SU-DHL-6 (cell line): ENCODE measurements at regions not wholly inside any gene's neighbourhood (a gene's known extent, or its start where the extent isn't known, plus 50 kb on each side); places are given as distances from the start of the nearest gene placed in this dataset.

Experiments
- CTCF ChIP-seq: fragments of 200-600 bp; sonication (generic); IDR thresholded peaks from one replicate; pipeline ENCODE4 v1.5.1; 2017; ENCODE audit warnings: antibody characterized with exemption, mild to moderate bottlenecking, low read length, moderate library complexity; ENCODE audit not compliant: insufficient read depth, poor library complexity, severe bottlenecking
- EZH2phosphoT487 ChIP-seq: fragments of 200-600 bp; sonication (generic), shearing (Covaris generic); conservative IDR thresholded peaks from 2 replicates; pipeline ENCODE4 v1.6.1; 2018; ENCODE audit warnings: mild to moderate bottlenecking, antibody characterized with exemption, low read length, moderate library complexity, mixed read lengths

- TF ChIP-seq CTCF (no peak), EZH2phosphoT487 (no peak)
Measured at GRCh38 chr2:9751831-9752230, 91.4 kb upstream of the TAF1B start.
